Mesenchymal stem cell (in vitro differentiated cells and primary cell): ENCODE measurements at regions not wholly inside any gene's neighbourhood (a gene's known extent, or its start where the extent isn't known, plus 50 kb on each side); places are given as distances from the start of the nearest gene placed in this dataset.

Experiments
- DNase-seq: peaks from one replicate; pipeline ENCODE4 v3.0.0-alpha.2; 2013
- H2AFZ ChIP-seq: one replicate; pipeline ENCODE4 v1.6.1; 2013; ENCODE audit warnings: low read depth, mild to moderate bottlenecking, control low read depth, inconsistent platforms, low read length, moderate library complexity
- H2AK5ac ChIP-seq: 2 replicates; pipeline ENCODE4 v1.6.1; 2013; ENCODE audit warnings: low read length, moderate library complexity, mild to moderate bottlenecking, inconsistent platforms; ENCODE audit not compliant: severe bottlenecking
- H2BK120ac ChIP-seq: one replicate; pipeline ENCODE4 v1.6.1; 2013; ENCODE audit warnings: low read depth, mild to moderate bottlenecking, inconsistent platforms, low read length, moderate library complexity
- H2BK12ac ChIP-seq, 2 experiments: one replicate each; pipeline ENCODE4 v1.6.1; 2013; ENCODE audit warnings: inconsistent platforms in 2 of 2, low read length in 2 of 2, mild to moderate bottlenecking in 2 of 2, moderate library complexity in 2 of 2, control low read depth in 1 of 2
- H2BK15ac ChIP-seq: one replicate; pipeline ENCODE4 v1.6.1; 2013; ENCODE audit warnings: mild to moderate bottlenecking, low read depth, inconsistent platforms; ENCODE audit not compliant: poor library complexity, severe bottlenecking
- H2BK5ac ChIP-seq: 2 replicates; pipeline ENCODE4 v1.6.1; 2013; ENCODE audit warnings: low read depth, mild to moderate bottlenecking, low read length, control low read depth, inconsistent platforms; ENCODE audit not compliant: poor library complexity, severe bottlenecking
- H3K14ac ChIP-seq, 2 experiments: one replicate each; pipeline ENCODE4 v1.6.1; 2013; ENCODE audit warnings: inconsistent platforms in 2 of 2, low read length in 2 of 2, control low read depth in 1 of 2, mild to moderate bottlenecking in 1 of 2, moderate library complexity in 1 of 2
- H3K18ac ChIP-seq, 2 experiments: one replicate each; pipeline ENCODE4 v1.6.1; 2013; ENCODE audit warnings: inconsistent platforms in 2 of 2, low read length in 2 of 2, control low read depth in 1 of 2, low read depth in 1 of 2, mild to moderate bottlenecking in 1 of 2
- H3K23ac ChIP-seq, 2 experiments: one replicate each; pipeline ENCODE4 v1.6.1; 2013; ENCODE audit warnings: inconsistent platforms in 2 of 2, low read length in 2 of 2, mild to moderate bottlenecking in 2 of 2, moderate library complexity in 2 of 2, control low read depth in 1 of 2
- H3K27ac ChIP-seq: 2 replicates; pipeline ENCODE4 v1.5.1; 2013; ENCODE audit warnings: mild to moderate bottlenecking, moderate library complexity, low read length, control low read depth, inconsistent platforms; ENCODE audit not compliant: poor library complexity, severe bottlenecking
- H3K27me3 ChIP-seq, 2 experiments: 2 replicates each; pipeline versions ENCODE4 v1.6.1 to v1.7.0; 2013; ENCODE audit warnings: low read length in 2 of 2, mild to moderate bottlenecking in 2 of 2, moderate library complexity in 2 of 2, control low read depth in 1 of 2, inconsistent platforms in 1 of 2; ENCODE audit not compliant: control insufficient read depth in 1 of 2, insufficient read depth in 1 of 2
- H3K36me3 ChIP-seq, 2 experiments: 2 replicates each; pipeline versions ENCODE4 v1.6.1 to v1.7.0; 2013; ENCODE audit warnings: low read length in 2 of 2, control low read depth in 1 of 2, inconsistent platforms in 1 of 2, low read depth in 1 of 2, mild to moderate bottlenecking in 1 of 2; ENCODE audit not compliant: insufficient read depth in 2 of 2, control insufficient read depth in 1 of 2
- H3K4ac ChIP-seq, 2 experiments: one replicate each; pipeline ENCODE4 v1.6.1; 2013; ENCODE audit warnings: inconsistent platforms in 2 of 2, low read length in 2 of 2, mild to moderate bottlenecking in 2 of 2, moderate library complexity in 2 of 2, control low read depth in 1 of 2, low read depth in 1 of 2
- H3K4me1 ChIP-seq: 2 replicates; pipeline ENCODE4 v1.6.1; 2013; ENCODE audit warnings: low read depth, low read length, control low read depth; ENCODE audit not compliant: control insufficient read depth, insufficient read depth
- H3K4me2 ChIP-seq: 2 replicates; pipeline ENCODE4 v1.6.1; 2013; ENCODE audit warnings: low read length, mild to moderate bottlenecking, inconsistent platforms; ENCODE audit not compliant: poor library complexity, severe bottlenecking
- H3K4me3 ChIP-seq, 2 experiments: 2 replicates each; pipeline versions ENCODE4 v1.5.1 to v1.7.0; 2013; ENCODE audit warnings: low read length in 2 of 2, mild to moderate bottlenecking in 2 of 2, control low read depth in 1 of 2, low read depth in 1 of 2; ENCODE audit not compliant: insufficient read depth in 1 of 2
- H3K79me1 ChIP-seq: replicated peaks from 2 replicates; pipeline ENCODE4 v1.6.1; 2013; ENCODE audit warnings: mild to moderate bottlenecking, control low read depth, low read length, inconsistent platforms; ENCODE audit not compliant: poor library complexity, severe bottlenecking
- H3K9ac ChIP-seq: 2 replicates; pipeline ENCODE4 v1.7.0; 2013; ENCODE audit warnings: mild to moderate bottlenecking, low read length, moderate library complexity
- H3K9me3 ChIP-seq: 2 replicates; pipeline ENCODE4 v1.7.0; 2013; ENCODE audit warnings: mild to moderate bottlenecking, low read length; ENCODE audit not compliant: control insufficient read depth
- H4K8ac ChIP-seq: one replicate; pipeline ENCODE4 v1.6.1; 2013; ENCODE audit warnings: inconsistent platforms, mild to moderate bottlenecking, low read length, moderate library complexity
- H4K91ac ChIP-seq: one replicate; pipeline ENCODE4 v1.6.1; 2013; ENCODE audit warnings: mild to moderate bottlenecking, low read length, inconsistent platforms
- WGBS: methylation state at CpG from one replicate; pipeline ENCODE4 v1.1.7; 2013; ENCODE audit warnings: mixed read lengths; 5-methylcytosine and 5-hydroxymethylcytosine counted together

DNA sequence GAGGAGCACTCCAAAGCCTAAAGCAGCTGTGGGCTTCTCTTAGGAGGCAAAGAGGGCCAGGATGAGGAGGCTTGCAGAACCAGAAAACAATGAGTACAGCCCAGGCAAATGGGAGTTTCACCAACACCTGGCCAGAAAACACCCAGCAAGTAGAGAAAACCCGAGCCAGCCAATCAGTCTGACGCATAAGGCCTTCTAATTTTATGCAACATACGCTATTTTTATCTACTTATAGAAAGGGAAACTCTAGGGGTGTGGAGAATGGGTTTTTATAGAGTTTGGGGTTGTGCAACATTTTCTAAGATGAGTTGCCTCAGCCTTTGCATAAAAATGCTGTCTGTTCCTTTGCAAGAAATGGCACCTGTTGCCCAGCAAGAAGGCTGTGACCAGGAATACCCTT lies 529.0 kb upstream of the CDH5 start:
- no peaks in the 10 kb centered on the region for H3K4me1 ChIP-seq
- H3K23ac ChIP-seq: no peak overlapping the region
- H3K79me1 ChIP-seq: no peaks in the 10 kb centered on the region
- H3K4ac ChIP-seq: no peak overlapping the region
- H3K9me3 ChIP-seq: no peaks in the 10 kb centered on the region
- no peak for DNase-seq
- no peak overlapping the region for H3K18ac ChIP-seq
- H3K14ac ChIP-seq: no peak overlapping the region
- H3K27me3 ChIP-seq: no peaks in the 10 kb centered on the region
- H2AK5ac ChIP-seq: no peak overlapping the region
- H3K4me3 ChIP-seq: no peak overlapping the region
- H3K9ac ChIP-seq: no peak overlapping the region
- H2BK12ac ChIP-seq: no peak overlapping the region
- no peak overlapping the region for H2BK120ac ChIP-seq
- H2BK5ac ChIP-seq: no peak overlapping the region
- no peak overlapping the region for H2BK15ac ChIP-seq
- no peak overlapping the region for H4K91ac ChIP-seq
- H3K36me3 ChIP-seq: no peaks in the 10 kb centered on the region
- no peak overlapping the region for H3K4me2 ChIP-seq
- H2AFZ ChIP-seq: no peak overlapping the region
- H3K27ac ChIP-seq: no peak overlapping the region
- WGBS: no CpG with 5 or more reads among the region's 3 CpGs
- H4K8ac ChIP-seq: no peak overlapping the region

DNA sequence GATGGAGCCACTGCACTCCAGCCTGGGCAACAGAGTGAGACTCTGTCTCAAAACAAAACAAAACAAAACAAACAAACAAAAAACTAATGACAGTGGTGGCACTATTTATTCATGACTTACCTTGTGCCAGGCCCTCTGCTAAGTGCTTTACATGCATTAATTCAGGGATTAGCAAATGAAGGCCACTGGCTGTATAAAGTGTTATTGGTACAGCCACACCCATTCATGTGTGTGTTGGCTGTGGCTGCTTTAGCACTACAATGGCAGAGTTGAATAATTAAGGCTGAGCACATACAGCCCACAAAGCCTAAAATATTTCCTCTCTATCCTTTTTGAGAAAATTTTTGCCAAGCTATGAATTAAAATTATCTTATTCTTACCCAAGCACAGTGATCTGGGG lies 531.8 kb upstream of the CDH5 start:
- H3K9ac ChIP-seq: no peak overlapping the region
- H3K4ac ChIP-seq: no peak overlapping the region
- no peak overlapping the region for H4K8ac ChIP-seq
- no peak overlapping the region for H3K4me2 ChIP-seq
- no peak overlapping the region for H2AFZ ChIP-seq
- H3K36me3 ChIP-seq: no peaks in the 10 kb centered on the region
- no peak overlapping the region for H3K4me3 ChIP-seq
- H3K4me1 ChIP-seq: no peaks in the 10 kb centered on the region
- H2BK5ac ChIP-seq: no peak overlapping the region
- no peak overlapping the region for H3K23ac ChIP-seq
- H3K18ac ChIP-seq: peak overlapping the region in 1 of 2 experiments; percentile 39
- no peak overlapping the region for H2BK120ac ChIP-seq
- no peaks in the 10 kb centered on the region for H3K9me3 ChIP-seq
- no peak for DNase-seq
- H2BK15ac ChIP-seq: no peak overlapping the region
- peaks cover 0 to 3% of the 10 kb centered on the region in 2 experiments for H3K27me3 ChIP-seq
- no peak overlapping the region for H2BK12ac ChIP-seq
- no peak overlapping the region for H2AK5ac ChIP-seq
- no peak overlapping the region for H3K27ac ChIP-seq
- H3K14ac ChIP-seq: no peak overlapping the region
- no peaks in the 10 kb centered on the region for H3K79me1 ChIP-seq
- no peak overlapping the region for H4K91ac ChIP-seq

DNA sequence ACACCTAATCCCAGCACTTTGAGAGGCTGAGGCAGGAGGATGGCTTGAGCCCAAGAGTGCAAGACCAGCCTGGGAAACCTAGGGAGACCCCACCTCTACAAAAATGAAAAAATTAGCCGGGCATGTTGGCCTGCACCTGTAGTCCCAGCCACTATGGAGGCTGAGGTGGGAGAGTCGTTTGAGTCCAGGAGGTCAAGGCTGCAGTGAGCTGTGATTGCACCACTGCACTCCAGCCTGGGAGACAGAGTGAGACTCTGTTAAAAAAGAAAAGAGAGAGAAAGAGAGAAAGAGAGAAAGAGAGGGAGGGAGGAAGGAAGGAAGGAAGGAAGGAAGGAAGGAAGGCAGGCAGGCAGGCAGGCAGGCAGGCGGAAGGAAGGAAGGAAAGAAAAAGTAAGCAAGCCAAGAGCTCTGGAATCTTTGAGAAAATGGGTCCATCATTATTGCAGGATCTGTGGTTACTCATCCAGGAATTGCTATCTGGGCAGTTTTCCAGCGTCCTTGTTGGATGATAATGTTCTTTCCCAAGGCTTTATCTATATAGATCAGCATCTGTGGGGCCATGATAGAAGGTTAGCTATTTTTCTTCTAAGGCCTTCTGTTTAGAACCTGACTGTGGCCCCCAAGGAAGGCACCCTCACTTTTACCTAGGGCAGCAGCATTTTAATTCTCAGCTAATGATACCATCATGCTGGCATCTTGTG lies 533.2 kb upstream of the CDH5 start:
- Histone ChIP-seq H4K8ac (no peak overlapping the region), H4K91ac (no peak overlapping the region), H2BK5ac (no peak overlapping the region), H3K9me3 (no peaks in the 10 kb centered on the region), H3K23ac (no peak overlapping the region), H2AFZ (no peak overlapping the region), H2BK15ac (no peak overlapping the region), H2AK5ac (no peak overlapping the region), H3K27me3 (peaks cover 0 to 4% of the 10 kb centered on the region in 2 experiments), H3K9ac (no peak overlapping the region), H3K4ac (no peak overlapping the region), H2BK120ac (no peak overlapping the region), H3K4me3 (no peak overlapping the region), H3K4me2 (no peak overlapping the region), H3K4me1 (no peaks in the 10 kb centered on the region), H3K14ac (no peak overlapping the region), H2BK12ac (no peak overlapping the region), H3K79me1 (no peaks in the 10 kb centered on the region), H3K27ac (no peak overlapping the region), H3K18ac (peak overlapping the region in 1 of 2 experiments; percentile 32), H3K36me3 (no peaks in the 10 kb centered on the region)
- 61% methylated on average over 3 of the region's 4 CpGs for WGBS
- peak; percentile 86 for DNase-seq

DNA sequence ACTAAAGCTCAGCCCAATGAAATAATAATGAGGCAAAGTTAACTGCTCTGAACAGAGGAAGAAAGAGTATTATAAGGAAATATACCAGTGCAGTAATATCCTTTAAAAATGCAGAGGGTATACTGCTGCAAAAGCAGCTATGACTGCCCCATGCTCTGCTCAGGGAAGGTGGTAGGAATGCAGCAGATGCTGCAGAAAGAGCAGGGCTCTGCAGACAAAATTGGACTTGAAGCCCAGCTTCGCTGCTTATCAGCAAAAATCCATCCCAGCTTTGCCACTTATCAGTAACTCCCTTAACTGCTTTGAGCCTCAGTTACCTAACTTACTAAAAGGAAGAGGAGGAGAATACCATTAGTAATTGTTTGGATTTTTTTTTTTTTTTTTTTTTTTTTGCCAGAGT lies 533.8 kb upstream of the CDH5 start:
- no CpG with 5 or more reads among the region's 1 CpG for WGBS
- no peak overlapping the region for H2BK15ac ChIP-seq
- H3K4ac ChIP-seq: no peak overlapping the region
- H2AK5ac ChIP-seq: no peak overlapping the region
- H3K4me3 ChIP-seq: no peak overlapping the region
- no peak overlapping the region for H3K18ac ChIP-seq
- H3K79me1 ChIP-seq: no peaks in the 10 kb centered on the region
- H3K4me2 ChIP-seq: no peak overlapping the region
- H2AFZ ChIP-seq: no peak overlapping the region
- no peaks in the 10 kb centered on the region for H3K4me1 ChIP-seq
- H2BK12ac ChIP-seq: no peak overlapping the region
- H4K91ac ChIP-seq: no peak overlapping the region
- peaks cover 0 to 4% of the 10 kb centered on the region in 2 experiments for H3K27me3 ChIP-seq
- no peak overlapping the region for H4K8ac ChIP-seq
- no peak overlapping the region for H2BK120ac ChIP-seq
- no peak overlapping the region for H3K9ac ChIP-seq
- H3K14ac ChIP-seq: no peak overlapping the region
- no peak for DNase-seq
- no peak overlapping the region for H3K27ac ChIP-seq
- H3K9me3 ChIP-seq: no peaks in the 10 kb centered on the region
- no peaks in the 10 kb centered on the region for H3K36me3 ChIP-seq
- H2BK5ac ChIP-seq: no peak overlapping the region
- H3K23ac ChIP-seq: no peak overlapping the region
